K562 (cell line): ENCODE measurements at regions not wholly inside any gene's neighbourhood (a gene's known extent, or its start where the extent isn't known, plus 50 kb on each side); places are given as distances from the start of the nearest gene placed in this dataset.

Experiments
- ATAC-seq: fragments of 200-7000 bp; cut with Tn5 transposase; 3 replicates; pipeline ENCODE4 v1.9.1; 2020; ENCODE audit warnings: moderate library complexity
- BruUV-seq: library from RNA; stranded (reverse); fragments of 400-500 nt; replicated peaks from 2 replicates; lab custom pipeline; 2021; lab: Mats Ljungman, UMichigan
- CTCF ChIA-PET: fragments of 300-600 bp; formaldehyde crosslinking; extraction: SDS; loops from one replicate; lab custom pipeline; 2021; ENCODE audit warnings: low intra/inter-chr PET ratio; lab: Yijun Ruan, JAX
- POLR2A ChIA-PET: fragments of 300-600, 350-650 bp; sonication (Branson Sonifier 250); formaldehyde crosslinking; extraction: SDS; loops from one replicate; lab custom pipeline; 2021; ENCODE audit warnings: antibody characterized with exemption, inconsistent platforms; lab: Yijun Ruan, JAX
- DNase-seq, 4 experiments: peaks; one replicate each; pipeline versions ENCODE4 v3.0.0 to v3.0.0-alpha.2; 2011 to 2018; ENCODE audit warnings: low spot score in 3 of 4, mixed read lengths in 3 of 4; ENCODE audit errors: extremely low read depth in 1 of 4
- FAIRE-seq: peaks from 2 replicates; lab custom pipeline; 2011; peaks lifted over from hg19 to GRCh38; lab: Jason Lieb, UNC
- H2AFZ ChIP-seq: 2 replicates; pipeline ENCODE4 v1.6.0; 2011; ENCODE audit warnings: low read depth, low read length, control low read depth, inconsistent platforms
- H3K27ac ChIP-seq: fragments of 200-600 bp; 3 replicates; pipeline ENCODE4 v1.8.0; 2011; ENCODE audit warnings: low read depth, mild to moderate bottlenecking, control low read depth, inconsistent platforms, low read length, moderate library complexity, mixed read lengths; ENCODE audit errors: extremely low read depth
- H3K27me3 ChIP-seq, 2 experiments: fragments of 300-600 bp in 1 of 2; 2 replicates in 1 of 2; 3 replicates in 1 of 2; pipeline versions ENCODE4 v1.6.0 to v1.8.0; 2011; ENCODE audit warnings: inconsistent platforms in 2 of 2, low read length in 2 of 2, mild to moderate bottlenecking in 1 of 2, mixed read lengths in 1 of 2, moderate library complexity in 1 of 2; ENCODE audit not compliant: control insufficient read depth in 2 of 2, insufficient read depth in 2 of 2
- H3K36me3 ChIP-seq: fragments of 300-600 bp; 3 replicates; pipeline ENCODE4 v1.8.0; 2011; ENCODE audit warnings: mild to moderate bottlenecking, low read length, inconsistent platforms; ENCODE audit not compliant: control insufficient read depth, insufficient read depth
- H3K4me1 ChIP-seq, 2 experiments: fragments of 200-600 bp in 1 of 2; replicated peaks in 1 of 2; 2 replicates in 1 of 2; 3 replicates in 1 of 2; pipeline versions ENCODE4 v1.5.1 to v1.8.0; 2011; ENCODE audit warnings: inconsistent platforms in 2 of 2, low read length in 2 of 2, mild to moderate bottlenecking in 1 of 2, mixed read lengths in 1 of 2, moderate library complexity in 1 of 2; ENCODE audit not compliant: control insufficient read depth in 2 of 2, insufficient read depth in 2 of 2
- H3K4me2 ChIP-seq: 2 replicates; pipeline ENCODE4 v1.6.1; 2011; ENCODE audit warnings: low read length, control low read depth, inconsistent platforms, mixed read lengths; ENCODE audit not compliant: insufficient read depth
- H3K4me3 ChIP-seq: fragments of 200-600 bp; sonication (generic), shearing (Covaris generic); 2 replicates; pipeline ENCODE4 v1.5.1; 2016; ENCODE audit warnings: control low read depth, inconsistent platforms
- H3K79me2 ChIP-seq: fragments of 200-600 bp; 3 replicates; pipeline ENCODE4 v1.8.0; 2011; ENCODE audit warnings: low read length, inconsistent platforms; ENCODE audit not compliant: control insufficient read depth, insufficient read depth
- H3K9ac ChIP-seq, 2 experiments: 2 replicates each; pipeline versions ENCODE4 v1.6.0 to v1.6.1; 2011; ENCODE audit warnings: low read depth in 2 of 2, low read length in 2 of 2, control low read depth in 1 of 2, inconsistent platforms in 1 of 2, mild to moderate bottlenecking in 1 of 2, mixed read lengths in 1 of 2; ENCODE audit not compliant: insufficient read depth in 1 of 2
- H3K9me1 ChIP-seq: one replicate; pipeline ENCODE4 v1.6.0; 2011; ENCODE audit warnings: inconsistent platforms, mild to moderate bottlenecking, low read length, moderate library complexity; ENCODE audit not compliant: control insufficient read depth, insufficient read depth
- H3K9me3 ChIP-seq: replicated peaks from 2 replicates; pipeline ENCODE4 v1.5.1; 2011; ENCODE audit warnings: low read depth, low read length, inconsistent platforms; ENCODE audit not compliant: control insufficient read depth, insufficient read depth
- H4K20me1 ChIP-seq: replicated peaks from 2 replicates; pipeline ENCODE4 v1.6.1; 2011; ENCODE audit warnings: low read length, inconsistent platforms, mixed read lengths; ENCODE audit not compliant: control insufficient read depth, insufficient read depth
- CHD4 ChIP-seq: fragments of 200-600 bp; sonication (generic); IDR thresholded peaks from 3 replicates; pipeline ENCODE4 v1.6.1; 2012; ENCODE audit warnings: low read depth, mild to moderate bottlenecking, mixed read lengths, low read length, inconsistent platforms; ENCODE audit not compliant: insufficient read depth, insufficient replicate concordance, poor library complexity, severe bottlenecking
- MAFF ChIP-seq: IDR thresholded peaks from 2 replicates; pipeline ENCODE4 v1.6.1; 2012; ENCODE audit warnings: low read length, improper control_type of control experiment
- ZBTB7A ChIP-seq: IDR thresholded peaks from 2 replicates; pipeline ENCODE4 v1.6.1; 2011; ENCODE audit warnings: low read depth, mild to moderate bottlenecking, low read length, moderate library complexity, borderline replicate concordance; ENCODE audit not compliant: control insufficient read depth
- ZNF253 ChIP-seq: fragments of 250-450 bp; sonication (Bioruptor Pico); conservative IDR thresholded peaks from 2 replicates; pipeline ENCODE4 v1.6.1; 2021; ENCODE audit warnings: mild to moderate bottlenecking
- ZNF324 ChIP-seq: fragments of 250-450 bp; sonication (Bioruptor Pico); IDR thresholded peaks from 2 replicates; pipeline ENCODE4 v1.4.0; 2020; ENCODE audit warnings: mild to moderate bottlenecking
- WGBS: fragments of 100-300 bp; shearing (Covaris generic); methylation state at CpG from one replicate; pipeline ENCODE4 v1.1.6; 2016; ENCODE audit warnings: low coverage, mixed read lengths; ENCODE audit not compliant: insufficient coverage; ENCODE audit errors: missing lambda C conversion rate; 5-methylcytosine and 5-hydroxymethylcytosine counted together
- in situ Hi-C: fragments of 300-500 bp; cut with MboI; formaldehyde crosslinking; loops from 4 replicates; pipeline ENCODE4 v1.15.0; 2018; ENCODE audit warnings: inconsistent platforms, mixed read lengths
- intact Hi-C: fragments of 100-400 bp; cut with micrococcal nuclease; formaldehyde crosslinking; loops from 2 replicates; pipeline ENCODE4 v1.14.2; 2022
- TF ChIP-seq, protein P1 (sequence below): fragments of 250-450 bp; sonication (Bioruptor Pico); IDR thresholded peaks from 2 replicates; pipeline ENCODE4 v1.5.0; 2020; ENCODE audit warnings: mild to moderate bottlenecking
- TF ChIP-seq, protein P2 (sequence below): sonication (generic); formaldehyde crosslinking; IDR thresholded peaks from 2 replicates; pipeline ENCODE4 v1.8.1; 2023; ENCODE audit warnings: mild to moderate bottlenecking, missing genetic modification reagents

GRCh38 chr16:50876263-50876662 lies 134.4 kb downstream of the CYLD start:
- H3K4me2 ChIP-seq, result no peak overlapping the region
- no peaks in the 10 kb centered on the region for H3K36me3 ChIP-seq
- in situ Hi-C loops (no loop called here), intact Hi-C loops (no loop called here)
- POLR2A ChIA-PET, result interaction anchor here (0.7 to 1.2 kb wide), 3 partner anchors 11 to 85 kb away, joined by 3 to 4 read pairs (median 3); no protein-coding TSS in a partner anchor
- H3K9me3 ChIP-seq, result no peaks in the 10 kb centered on the region
- H2AFZ ChIP-seq, result no peak overlapping the region
- no peaks in the 10 kb centered on the region for H3K9me1 ChIP-seq
- H3K79me2 ChIP-seq, result no peaks in the 10 kb centered on the region
- WGBS, result 1% methylated on average over 4 of the region's 4 CpGs
- H4K20me1 ChIP-seq, result no peaks in the 10 kb centered on the region; the same call in 1 of the 2 replicates
- no peak for ATAC-seq
- FAIRE-seq, result no peak
- H3K4me1 ChIP-seq, result peaks cover 0 to 3% of the 10 kb centered on the region in 2 experiments; a peak in 1 of 5 replicates
- no peaks in the 10 kb centered on the region; a peak in 1 of 5 replicates for H3K27me3 ChIP-seq
- H3K27ac ChIP-seq, result no peak overlapping the region
- no TSS peak for BruUV-seq
- TF ChIP-seq ZNF253 (CRISPR knock-in tag), result no peak
- TF ChIP-seq, protein P1, sequence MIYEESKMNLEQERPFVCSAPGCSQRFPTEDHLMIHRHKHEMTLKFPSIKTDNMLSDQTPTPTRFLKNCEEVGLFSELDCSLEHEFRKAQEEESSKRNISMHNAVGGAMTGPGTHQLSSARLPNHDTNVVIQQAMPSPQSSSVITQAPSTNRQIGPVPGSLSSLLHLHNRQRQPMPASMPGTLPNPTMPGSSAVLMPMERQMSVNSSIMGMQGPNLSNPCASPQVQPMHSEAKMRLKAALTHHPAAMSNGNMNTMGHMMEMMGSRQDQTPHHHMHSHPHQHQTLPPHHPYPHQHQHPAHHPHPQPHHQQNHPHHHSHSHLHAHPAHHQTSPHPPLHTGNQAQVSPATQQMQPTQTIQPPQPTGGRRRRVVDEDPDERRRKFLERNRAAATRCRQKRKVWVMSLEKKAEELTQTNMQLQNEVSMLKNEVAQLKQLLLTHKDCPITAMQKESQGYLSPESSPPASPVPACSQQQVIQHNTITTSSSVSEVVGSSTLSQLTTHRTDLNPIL, result no peak
- TF ChIP-seq, protein P2, sequence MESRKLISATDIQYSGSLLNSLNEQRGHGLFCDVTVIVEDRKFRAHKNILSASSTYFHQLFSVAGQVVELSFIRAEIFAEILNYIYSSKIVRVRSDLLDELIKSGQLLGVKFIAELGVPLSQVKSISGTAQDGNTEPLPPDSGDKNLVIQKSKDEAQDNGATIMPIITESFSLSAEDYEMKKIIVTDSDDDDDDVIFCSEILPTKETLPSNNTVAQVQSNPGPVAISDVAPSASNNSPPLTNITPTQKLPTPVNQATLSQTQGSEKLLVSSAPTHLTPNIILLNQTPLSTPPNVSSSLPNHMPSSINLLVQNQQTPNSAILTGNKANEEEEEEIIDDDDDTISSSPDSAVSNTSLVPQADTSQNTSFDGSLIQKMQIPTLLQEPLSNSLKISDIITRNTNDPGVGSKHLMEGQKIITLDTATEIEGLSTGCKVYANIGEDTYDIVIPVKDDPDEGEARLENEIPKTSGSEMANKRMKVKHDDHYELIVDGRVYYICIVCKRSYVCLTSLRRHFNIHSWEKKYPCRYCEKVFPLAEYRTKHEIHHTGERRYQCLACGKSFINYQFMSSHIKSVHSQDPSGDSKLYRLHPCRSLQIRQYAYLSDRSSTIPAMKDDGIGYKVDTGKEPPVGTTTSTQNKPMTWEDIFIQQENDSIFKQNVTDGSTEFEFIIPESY (CRISPR knock-in tag), result no peak
- no peak for TF ChIP-seq ZBTB7A
- TF ChIP-seq ZNF324 (CRISPR knock-in tag), result no peak
- TF ChIP-seq MAFF, result no peak
- no peak for TF ChIP-seq CHD4
- CTCF ChIA-PET, result no interaction called here
- DNase-seq, result no peak
- H3K9ac ChIP-seq, result no peak overlapping the region
- H3K4me3 ChIP-seq, result no peak overlapping the region
